SJSA1 (cell line): ENCODE measurements at regions not wholly inside any gene's neighbourhood (a gene's known extent, or its start where the extent isn't known, plus 50 kb on each side); places are given as distances from the start of the nearest gene placed in this dataset.

Experiments
- DNase-seq, 2 experiments: peaks; one replicate each; pipeline ENCODE4 v3.0.0-alpha.2; 2015 to 2020; ENCODE audit warnings: low spot score in 2 of 2, low read depth in 1 of 2
- H3K27ac ChIP-seq: fragments of 250-450 bp; sonication (Bioruptor Pico); 2 replicates; pipeline ENCODE4 v1.5.1; 2020; ENCODE audit warnings: mild to moderate bottlenecking, moderate library complexity
- H3K27me3 ChIP-seq: fragments of 250-450 bp; sonication (Bioruptor Pico); replicated peaks from 2 replicates; pipeline ENCODE4 v1.5.1; 2020; ENCODE audit warnings: mild to moderate bottlenecking, moderate library complexity
- H3K36me3 ChIP-seq: fragments of 250-450 bp; sonication (Bioruptor Pico); 2 replicates; pipeline ENCODE4 v1.5.1; 2020; ENCODE audit warnings: mild to moderate bottlenecking
- H3K4me1 ChIP-seq: fragments of 250-450 bp; sonication (Bioruptor Pico); replicated peaks from 2 replicates; pipeline ENCODE4 v1.6.1; 2021; ENCODE audit warnings: mild to moderate bottlenecking
- H3K4me3 ChIP-seq: fragments of 250-450 bp; sonication (Bioruptor Pico); 2 replicates; pipeline ENCODE4 v1.5.1; 2020; ENCODE audit warnings: mild to moderate bottlenecking
- H3K9me3 ChIP-seq: fragments of 250-450 bp; sonication (Bioruptor Pico); replicated peaks from 2 replicates; pipeline ENCODE4 v1.5.1; 2020; ENCODE audit warnings: mild to moderate bottlenecking

DNA sequence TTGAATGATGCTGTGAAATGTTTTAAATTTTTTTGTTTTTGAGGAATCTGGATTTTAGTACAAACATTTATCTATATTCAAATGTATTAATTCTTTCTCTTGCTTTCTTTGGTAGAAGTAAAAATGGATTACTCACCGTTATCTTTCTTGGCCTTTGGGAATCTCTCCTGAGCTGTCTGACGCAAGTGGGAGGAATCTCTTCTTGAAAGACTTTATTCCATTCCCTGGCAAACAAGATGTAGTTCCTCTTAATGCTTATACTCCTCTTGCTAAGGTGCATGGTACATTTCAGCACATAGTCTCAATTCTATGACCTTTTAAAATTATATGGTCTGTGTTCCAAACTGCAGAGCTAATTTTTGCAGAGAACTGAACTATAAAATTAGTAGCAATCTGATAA lies 246.2 kb upstream of the SLC10A2 start:
- H3K9me3 ChIP-seq: 0 out of 2 replicates have a peak, but pooled peaks cover 4% of the 10 kb centered on the region
- H3K4me1 ChIP-seq: no peaks in the 10 kb centered on the region
- H3K36me3 ChIP-seq: no peaks in the 10 kb centered on the region
- H3K27me3 ChIP-seq: no peaks in the 10 kb centered on the region
- H3K27ac ChIP-seq: no peak overlapping the region
- H3K4me3 ChIP-seq: no peak overlapping the region
- DNase-seq: no peak

GRCh38 chr13:103308667-103309066 lies 242.4 kb upstream of the SLC10A2 start:
- DNase-seq: no peak
- H3K9me3 ChIP-seq: 0 out of 2 replicates have a peak, but pooled peaks cover 4% of the 10 kb centered on the region
- no peaks in the 10 kb centered on the region for H3K4me1 ChIP-seq
- H3K4me3 ChIP-seq: no peak overlapping the region
- no peak overlapping the region for H3K27ac ChIP-seq
- H3K27me3 ChIP-seq: no peaks in the 10 kb centered on the region
- H3K36me3 ChIP-seq: no peaks in the 10 kb centered on the region

GRCh38 chr13:103306163-103306562 lies 239.9 kb upstream of the SLC10A2 start:
- Histone ChIP-seq H3K27ac (no peak overlapping the region), H3K4me3 (no peak overlapping the region), H3K27me3 (no peaks in the 10 kb centered on the region; the same call in 1 of the 2 replicates), H3K9me3 (no peaks in the 10 kb centered on the region), H3K36me3 (no peaks in the 10 kb centered on the region), H3K4me1 (no peaks in the 10 kb centered on the region)
- no peak for DNase-seq

DNA sequence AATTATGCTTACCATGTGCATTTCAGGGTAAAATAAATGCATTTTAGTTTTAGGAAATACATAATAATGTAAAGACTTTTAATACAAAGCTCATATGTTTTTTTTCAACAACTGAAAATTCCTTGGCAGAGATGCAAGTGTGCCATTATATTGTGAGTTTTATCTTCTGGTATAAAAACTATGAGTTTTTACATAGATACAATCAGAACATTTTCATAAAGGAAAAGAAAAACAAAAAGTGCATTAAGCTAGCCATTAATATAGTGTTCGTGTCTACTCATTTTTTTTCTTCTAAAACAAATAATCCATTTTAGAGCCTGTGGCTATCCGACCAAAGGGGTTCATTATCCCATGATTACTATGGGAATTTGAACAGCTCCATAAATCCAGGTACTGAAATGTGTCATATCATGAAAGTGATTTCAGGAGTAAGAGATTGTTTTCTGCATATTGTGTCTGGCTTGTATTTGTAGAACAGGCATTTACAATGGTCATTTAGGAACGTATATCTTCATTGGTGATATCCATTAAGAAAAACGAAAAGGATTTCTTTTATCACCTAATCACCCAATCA lies 236.9 kb upstream of the SLC10A2 start:
- Histone ChIP-seq H3K4me3 (no peak overlapping the region), H3K27ac (no peak overlapping the region), H3K27me3 (no peaks in the 10 kb centered on the region; the same call in 1 of the 2 replicates), H3K9me3 (no peaks in the 10 kb centered on the region), H3K4me1 (no peaks in the 10 kb centered on the region), H3K36me3 (no peaks in the 10 kb centered on the region)
- DNase-seq: no peak

GRCh38 chr13:103302676-103303075 lies 236.5 kb upstream of the SLC10A2 start:
- Histone ChIP-seq H3K36me3 (no peaks in the 10 kb centered on the region), H3K9me3 (no peaks in the 10 kb centered on the region), H3K4me3 (no peak overlapping the region), H3K27me3 (no peaks in the 10 kb centered on the region; the same call in 1 of the 2 replicates), H3K4me1 (no peaks in the 10 kb centered on the region), H3K27ac (no peak overlapping the region)
- no peak for DNase-seq

- DNase-seq: no peak
Observed at GRCh38 chr13:103299079-103299478, 232.9 kb upstream of the SLC10A2 start.

GRCh38 chr13:103297083-103297482 lies 230.9 kb upstream of the SLC10A2 start:
- DNase-seq: no peak
- no peak overlapping the region for H3K4me3 ChIP-seq
- H3K36me3 ChIP-seq: no peaks in the 10 kb centered on the region
- H3K9me3 ChIP-seq: peaks cover 7% of the 10 kb centered on the region
- H3K27me3 ChIP-seq: no peaks in the 10 kb centered on the region
- no peaks in the 10 kb centered on the region for H3K4me1 ChIP-seq
- no peak overlapping the region for H3K27ac ChIP-seq

More at GRCh38 chr13:103299079-103299478, 232.9 kb upstream of the SLC10A2 start:
- peaks cover 7% of the 10 kb centered on the region for H3K9me3 ChIP-seq
- no peaks in the 10 kb centered on the region for H3K36me3 ChIP-seq
- H3K4me3 ChIP-seq: no peak overlapping the region
- H3K27me3 ChIP-seq: no peaks in the 10 kb centered on the region; the same call in 1 of the 2 replicates
- H3K27ac ChIP-seq: no peak overlapping the region
- no peaks in the 10 kb centered on the region for H3K4me1 ChIP-seq

- Histone ChIP-seq H3K27me3 (no peaks in the 10 kb centered on the region), H3K27ac (no peak overlapping the region), H3K9me3 (peaks cover 2% of the 10 kb centered on the region), H3K4me3 (no peak overlapping the region), H3K36me3 (no peaks in the 10 kb centered on the region), H3K4me1 (peaks cover 11% of the 10 kb centered on the region)
- DNase-seq: no peak
Observed at GRCh38 chr13:103291798-103292572, 225.8 kb upstream of the SLC10A2 start.

- Histone ChIP-seq H3K9me3 (no peaks in the 10 kb centered on the region), H3K27ac (no peak overlapping the region), H3K27me3 (no peaks in the 10 kb centered on the region), H3K4me1 (peaks cover 11% of the 10 kb centered on the region), H3K36me3 (no peaks in the 10 kb centered on the region), H3K4me3 (no peak overlapping the region)
- no peak for DNase-seq
Observed at GRCh38 chr13:103291226-103291625, 225.0 kb upstream of the SLC10A2 start.

DNA sequence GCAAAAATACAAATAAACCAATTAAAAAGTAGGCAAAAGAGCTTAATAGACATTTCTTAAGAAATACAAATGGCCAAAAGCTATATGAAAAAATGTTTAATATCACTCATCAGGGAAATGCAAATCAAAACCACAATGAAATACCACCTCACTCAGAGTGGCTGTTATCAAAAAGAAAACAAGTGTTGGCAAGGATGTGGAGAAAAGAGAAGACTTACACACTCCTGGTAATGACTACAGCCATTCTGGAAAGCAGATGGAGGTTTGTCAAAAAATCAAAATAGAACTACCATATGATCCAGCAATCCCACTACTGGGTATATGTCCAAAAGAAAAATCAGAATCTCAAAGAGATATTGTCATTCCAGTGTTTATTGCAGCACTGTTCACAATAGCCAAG lies 223.5 kb upstream of the SLC10A2 start:
- no peaks in the 10 kb centered on the region for H3K9me3 ChIP-seq
- no peaks in the 10 kb centered on the region for H3K36me3 ChIP-seq
- no peak for DNase-seq
- no peaks in the 10 kb centered on the region for H3K27me3 ChIP-seq
- H3K4me3 ChIP-seq: no peak overlapping the region
- H3K4me1 ChIP-seq: peaks cover 11% of the 10 kb centered on the region
- no peak overlapping the region for H3K27ac ChIP-seq

DNA sequence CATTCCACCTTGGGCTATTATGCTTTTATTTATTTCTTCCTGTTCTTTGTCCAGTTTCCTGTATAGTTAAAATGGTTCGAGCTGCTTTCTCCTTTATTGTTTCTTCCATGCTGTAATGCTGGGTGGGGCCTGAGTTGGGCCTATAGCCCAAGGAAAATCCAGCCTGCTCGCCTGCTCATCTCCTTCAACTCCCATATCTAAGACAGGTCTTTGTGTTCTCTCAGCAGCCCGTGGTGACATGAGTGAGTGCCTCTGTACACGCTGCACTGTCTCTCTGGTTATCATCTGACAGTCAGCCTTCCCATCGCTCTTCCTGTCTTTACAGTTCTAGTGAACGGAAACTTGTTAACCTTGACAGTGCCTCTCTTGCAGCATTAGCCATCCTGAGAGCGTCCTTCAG lies 221.9 kb upstream of the SLC10A2 start:
- Histone ChIP-seq H3K4me1 (peaks cover 14% of the 10 kb centered on the region), H3K27ac (peak overlapping the region; percentile 42), H3K27me3 (no peaks in the 10 kb centered on the region), H3K36me3 (no peaks in the 10 kb centered on the region), H3K4me3 (no peak overlapping the region), H3K9me3 (no peaks in the 10 kb centered on the region)
- DNase-seq: no peak

DNA sequence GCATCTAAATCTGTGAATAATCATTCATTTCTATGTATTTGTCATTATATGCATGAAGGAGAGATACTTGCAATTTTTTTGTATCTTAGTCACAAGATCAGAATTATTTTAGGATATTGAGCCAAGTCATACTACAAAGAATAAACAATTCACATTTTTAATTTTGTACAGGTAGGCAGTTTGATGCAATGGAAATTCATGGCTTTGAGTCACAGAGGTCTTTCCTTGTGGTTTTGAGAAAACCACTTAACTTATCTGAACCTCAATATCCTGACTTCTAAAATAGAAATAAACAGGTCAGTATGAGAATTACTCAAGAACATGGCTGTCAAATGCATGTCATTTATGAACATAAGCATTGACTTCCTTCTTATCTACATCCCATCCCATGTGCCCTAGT lies 221.4 kb upstream of the SLC10A2 start:
- H3K4me1 ChIP-seq: peaks cover 19% of the 10 kb centered on the region
- DNase-seq: peak in 1 of 2 experiments; percentile 50
- no peaks in the 10 kb centered on the region for H3K9me3 ChIP-seq
- no peaks in the 10 kb centered on the region for H3K36me3 ChIP-seq
- H3K27me3 ChIP-seq: no peaks in the 10 kb centered on the region
- H3K4me3 ChIP-seq: no peak overlapping the region
- peak overlapping the region; percentile 42 for H3K27ac ChIP-seq

GRCh38 chr13:103284466-103284865 lies 218.2 kb upstream of the SLC10A2 start:
- H3K4me3 ChIP-seq: no peak overlapping the region
- no peak for DNase-seq
- no peak overlapping the region for H3K27ac ChIP-seq
- no peaks in the 10 kb centered on the region for H3K9me3 ChIP-seq
- H3K36me3 ChIP-seq: no peaks in the 10 kb centered on the region
- peaks cover 22% of the 10 kb centered on the region for H3K4me1 ChIP-seq
- H3K27me3 ChIP-seq: no peaks in the 10 kb centered on the region

GRCh38 chr13:103283451-103283820 lies 217.2 kb upstream of the SLC10A2 start:
- no peak for DNase-seq
- Histone ChIP-seq H3K27me3 (no peaks in the 10 kb centered on the region), H3K36me3 (no peaks in the 10 kb centered on the region), H3K27ac (peak overlapping the region; percentile 94), H3K4me3 (no peak overlapping the region), H3K4me1 (peaks cover 22% of the 10 kb centered on the region), H3K9me3 (no peaks in the 10 kb centered on the region)
